Hypothalamus (tissue), 51 donors: ENCODE measurements at regions not wholly inside any gene's neighbourhood (a gene's known extent, or its start where the extent isn't known, plus 50 kb on each side); places are given as distances from the start of the nearest gene placed in this dataset.
"Not testable (repeated sequence)": the region's sequence is repeated elsewhere in the genome, so short reads cannot be mapped to it uniquely, and the experiment has no call there.

Experiments used
- DNase-seq, 51 donors: peaks; one replicate each; lab custom pipeline; 2025; lab: John Stamatoyannopoulos, UW

DNA sequence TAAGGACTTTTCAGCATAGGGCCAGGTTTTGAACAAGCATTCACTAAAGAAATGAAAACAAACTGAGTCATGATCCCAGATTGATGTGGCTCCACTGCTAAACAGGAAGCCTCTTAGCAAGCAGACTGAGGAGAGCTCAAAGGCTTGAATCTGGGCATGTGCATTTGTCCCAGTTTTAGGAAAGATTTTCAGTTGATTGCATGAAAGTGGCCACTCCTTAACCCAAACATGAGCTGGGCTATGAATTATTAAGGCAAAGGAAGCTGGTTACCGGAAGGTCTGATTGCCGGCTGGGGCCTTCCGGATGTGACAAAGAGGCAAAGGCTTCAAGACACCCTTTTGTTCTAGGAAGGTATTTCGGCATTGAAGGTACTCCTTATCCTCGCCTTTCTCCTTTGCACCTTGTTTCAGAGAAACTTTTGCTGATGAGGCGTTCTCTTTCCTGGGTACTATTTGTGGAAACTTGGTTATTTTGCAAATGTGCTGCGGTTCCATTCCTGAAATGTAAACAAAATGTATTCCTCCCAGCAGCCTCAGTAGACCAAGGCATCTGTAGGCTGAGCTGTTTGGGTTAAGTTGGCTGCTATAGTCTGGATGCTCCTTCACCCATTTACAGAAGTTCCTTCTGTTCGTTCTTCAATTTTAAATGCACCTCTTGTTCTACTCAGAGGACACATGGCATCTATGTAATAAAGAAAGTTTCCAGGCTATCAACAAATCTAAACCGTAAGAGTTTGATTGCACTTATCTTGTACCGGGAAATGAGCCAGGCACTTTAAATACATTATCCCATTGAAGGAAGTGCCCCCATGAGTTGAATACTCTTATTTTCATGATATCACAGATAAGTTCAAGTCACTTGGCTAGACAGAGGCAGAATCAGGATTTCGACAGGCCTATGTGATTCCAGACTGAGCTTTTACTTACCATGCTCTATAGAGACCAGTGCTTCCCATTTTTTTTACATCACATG is 115.6 kb upstream of the METAP2 start:
- DNase-seq: no peak

DNA sequence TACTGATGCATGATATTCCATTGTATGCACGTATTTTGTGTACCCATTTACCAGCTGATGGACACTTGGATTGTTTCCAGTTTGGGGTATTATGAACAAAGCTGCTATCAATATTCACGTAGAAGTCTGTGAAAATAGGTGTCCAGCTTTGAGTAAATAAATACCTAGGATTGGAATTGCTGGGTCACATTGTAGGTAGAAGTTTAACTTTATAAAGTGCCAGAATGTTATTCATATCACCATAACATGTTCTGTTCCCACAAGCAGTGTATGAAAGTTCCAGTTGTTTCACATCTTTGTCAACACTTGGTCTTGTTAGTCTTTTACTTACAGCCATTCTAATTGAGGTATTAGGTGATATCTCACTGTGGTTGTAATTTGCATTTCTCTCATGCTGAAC is 108.0 kb upstream of the METAP2 start:
- no peak for DNase-seq

GRCh38 chr12:95368931-95369330 is 105.0 kb upstream of the METAP2 start:
- no peak for DNase-seq

- no peak for DNase-seq
Observed at GRCh38 chr12:95371571-95371970, 102.4 kb upstream of the METAP2 start.

GRCh38 chr12:95379481-95379880 is 94.5 kb upstream of the METAP2 start:
- not testable (repeated sequence) for DNase-seq

GRCh38 chr12:95380334-95380733 is 93.6 kb upstream of the METAP2 start:
- DNase-seq: not testable (repeated sequence)

- DNase-seq: no peak
Observed at GRCh38 chr12:95380997-95381786, 92.8 kb upstream of the METAP2 start.

DNA sequence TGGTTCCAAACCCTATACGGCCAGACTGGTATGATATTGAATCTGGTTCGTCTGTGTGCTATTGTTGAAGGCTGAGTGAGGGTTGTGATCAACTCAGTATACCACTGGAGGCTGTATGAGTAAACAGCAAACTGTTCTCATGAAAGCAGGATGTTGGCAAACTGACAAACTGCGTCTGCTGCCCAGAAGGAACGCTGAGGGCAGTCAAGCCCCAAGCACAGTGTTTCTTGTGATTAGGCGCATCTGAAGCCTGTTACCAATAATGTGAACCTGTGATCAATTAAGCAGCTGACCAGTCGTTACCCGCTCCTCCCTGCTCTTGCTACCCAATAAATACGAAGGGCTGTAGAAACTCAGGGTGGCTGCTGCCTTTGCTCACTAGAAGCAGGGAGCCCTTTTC is 90.0 kb upstream of the METAP2 start:
- peak in 9 of 51 donors; percentile 0 to 18 (median 4) for DNase-seq

DNA sequence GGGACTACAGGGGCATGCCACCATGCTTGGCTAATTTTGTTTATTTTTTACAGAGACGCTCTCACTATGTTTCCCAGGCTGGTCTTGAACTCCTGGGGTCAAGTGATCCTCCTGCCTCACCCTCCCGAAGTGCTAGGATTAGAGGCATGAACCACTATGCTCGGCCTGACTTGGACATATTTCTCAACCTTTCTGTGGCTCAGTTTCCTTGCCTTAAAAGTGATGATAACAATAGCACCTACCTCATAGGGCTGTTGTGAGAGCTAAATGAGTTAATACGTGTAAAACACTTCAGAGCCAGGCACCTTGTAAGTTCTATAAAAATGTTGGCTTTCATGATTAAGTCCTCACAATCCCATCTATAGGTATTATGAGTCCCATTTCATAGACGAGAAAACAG is 89.2 kb upstream of the METAP2 start:
- no peak for DNase-seq

DNA sequence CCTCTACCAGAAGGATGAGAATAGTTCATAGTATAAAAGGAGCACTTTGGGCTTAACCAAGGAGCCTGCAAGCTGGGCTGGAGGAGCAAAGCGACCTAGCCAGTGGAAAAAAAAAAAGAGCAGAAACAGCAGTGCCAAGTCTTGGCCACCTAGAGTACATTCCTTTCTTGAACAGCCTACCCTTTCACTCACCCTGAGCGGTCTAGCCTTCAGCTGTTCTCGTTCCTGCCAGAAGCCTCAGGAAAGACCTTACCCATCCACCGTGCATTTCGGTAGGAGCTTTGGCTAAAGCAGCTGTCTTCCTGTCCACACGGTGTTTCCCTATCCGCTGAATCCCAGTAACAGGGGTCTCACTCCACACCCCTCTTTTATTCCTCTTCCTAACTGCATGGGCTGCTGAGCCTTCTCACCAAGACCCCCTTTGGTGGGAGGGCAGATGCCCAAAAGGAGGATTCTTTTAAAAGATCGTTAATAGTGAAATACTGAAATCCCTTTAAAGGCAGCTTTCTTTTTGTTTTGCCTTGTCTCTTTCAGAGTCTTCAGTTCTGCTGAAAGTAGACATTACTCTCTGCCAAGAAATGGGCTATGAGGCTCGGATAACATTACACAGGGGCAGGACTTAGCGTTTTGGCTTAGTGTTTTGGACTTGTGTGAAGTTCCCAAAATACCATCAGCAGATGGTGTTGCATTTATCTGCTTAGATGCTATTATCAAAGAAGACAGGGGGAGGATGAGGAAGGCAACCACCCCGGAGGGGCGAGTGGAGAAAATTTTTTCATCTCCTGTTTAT is 88.5 kb upstream of the METAP2 start:
- peak in 10 of 51 donors; percentile 1 to 29 (median 7) for DNase-seq

- no peak for DNase-seq
Observed at GRCh38 chr12:95386051-95386450, 87.9 kb upstream of the METAP2 start.

DNA sequence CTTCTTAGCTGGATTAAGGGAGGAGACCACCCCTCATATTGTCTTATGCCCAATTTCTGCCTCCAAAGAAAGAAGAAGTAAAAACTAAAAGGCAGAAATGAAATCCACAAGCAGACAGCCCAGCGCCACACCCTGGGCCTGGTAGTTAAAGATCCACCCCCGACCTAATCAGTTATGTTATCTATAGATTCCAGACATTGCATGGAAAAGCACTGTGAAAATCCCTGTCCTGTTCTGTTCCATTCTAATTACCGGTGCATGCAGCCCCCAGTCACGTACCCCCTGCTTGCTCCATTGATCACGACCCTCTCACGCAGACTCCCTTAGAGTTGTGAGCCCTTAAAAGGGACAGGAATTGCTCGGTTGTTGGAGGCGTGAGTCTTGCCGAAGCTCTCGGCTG is 85.7 kb upstream of the METAP2 start:
- DNase-seq: not testable (repeated sequence)

GRCh38 chr12:95390192-95390591 is 83.8 kb upstream of the METAP2 start:
- no peak for DNase-seq

- no peak for DNase-seq
Observed at GRCh38 chr12:95390932-95391331, 83.0 kb upstream of the METAP2 start.

DNA sequence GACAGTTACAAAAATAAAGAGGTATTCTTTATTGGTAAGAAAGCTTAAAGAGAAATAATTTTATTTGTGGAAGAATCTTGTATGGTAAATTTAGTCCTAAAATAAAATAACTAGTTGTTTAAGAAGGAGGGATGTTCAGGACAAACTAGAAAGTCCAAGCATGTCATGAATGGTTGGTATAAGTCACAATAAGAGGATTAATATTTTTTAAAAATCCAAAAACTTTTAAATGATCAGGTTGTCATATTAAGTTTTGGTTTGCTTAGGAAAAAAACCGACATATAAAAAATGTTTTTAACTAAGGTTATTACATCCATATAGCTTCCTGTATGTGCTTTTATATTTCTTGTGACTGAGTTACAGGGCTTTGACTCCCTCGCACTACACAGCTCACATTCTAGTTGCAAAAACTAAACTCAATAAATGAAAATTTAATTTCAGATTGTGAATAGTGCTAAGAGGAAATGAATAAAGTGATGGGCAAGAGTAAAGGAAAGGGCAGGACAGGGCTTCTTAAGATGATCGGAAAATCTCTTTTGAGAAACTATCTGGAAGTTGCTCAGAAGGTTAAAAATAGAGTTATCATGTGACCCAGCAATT is 80.7 kb upstream of the METAP2 start:
- no peak for DNase-seq

GRCh38 chr12:95395696-95396095 is 78.3 kb upstream of the METAP2 start:
- no peak for DNase-seq

GRCh38 chr12:95396849-95397468 is 77.0 kb upstream of the METAP2 start:
- DNase-seq: no peak

GRCh38 chr12:95397571-95397970 is 76.4 kb upstream of the METAP2 start:
- DNase-seq: no peak

DNA sequence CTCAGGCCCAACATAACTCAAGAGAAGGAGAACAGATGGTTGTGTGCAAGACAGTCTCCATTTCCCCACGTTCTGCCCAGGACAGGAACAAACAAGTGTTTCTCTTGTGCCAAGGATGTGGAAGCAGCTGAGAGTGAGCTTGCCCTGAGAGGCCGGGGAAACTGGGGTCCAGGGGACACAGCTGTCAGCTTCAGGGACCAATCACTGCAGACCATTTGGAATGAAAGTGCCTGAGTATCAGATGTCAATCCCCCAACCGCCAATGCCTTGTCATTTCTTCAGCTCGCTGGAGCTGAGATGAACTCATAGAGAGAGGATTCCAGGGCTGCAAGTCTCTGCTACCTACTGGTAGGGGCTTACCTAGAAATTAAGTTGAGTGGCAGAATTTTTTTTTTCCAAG is 71.9 kb upstream of the METAP2 start:
- DNase-seq: no peak

GRCh38 chr12:95408201-95408600 is 65.8 kb upstream of the METAP2 start:
- no peak for DNase-seq
